ENCODE measurements at regions not wholly inside any gene's neighbourhood (a gene's known extent, or its start where the extent isn't known, plus 50 kb on each side); places are given as distances from the start of the nearest gene placed in this dataset.
"Not testable (repeated sequence)": the region's sequence is repeated elsewhere in the genome, so short reads cannot be mapped to it uniquely, and the experiment has no call there.

DNA sequence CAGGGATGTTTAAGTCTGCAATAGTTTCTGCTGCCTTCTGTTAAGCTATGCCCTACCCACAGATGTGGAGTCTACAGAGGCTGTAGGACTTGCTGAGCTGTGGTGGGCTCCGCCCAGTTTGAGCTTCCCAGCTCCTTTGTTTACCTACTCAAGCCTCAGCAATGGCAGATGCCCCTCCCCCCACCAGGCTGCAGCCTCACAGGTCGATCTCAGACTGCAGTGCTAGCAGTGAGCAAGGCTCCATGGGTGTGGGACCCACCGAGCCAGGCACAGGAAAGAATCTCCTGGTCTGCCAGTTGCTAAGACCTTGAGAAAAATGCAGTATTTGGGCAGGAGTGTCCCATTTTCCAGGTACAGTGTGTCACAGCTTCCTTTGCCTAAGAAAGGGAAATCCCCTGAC lies 435.2 kb upstream of the TOM1L1 start:
- H3K4me2 ChIP-seq (ENCODE audit: low read length, poor library complexity, severe bottlenecking); DNase-seq; H2BK120ac ChIP-seq (ENCODE audit: low read depth, low read length); H2AFZ ChIP-seq (ENCODE audit: low read depth, low read length); H3K9ac ChIP-seq (ENCODE audit: low read length); H3K36me3 ChIP-seq (ENCODE audit: control insufficient read depth in 1 of 2, insufficient read depth in 2 of 2, low read depth in 1 of 2, low read length in 2 of 2); H3K23ac ChIP-seq (ENCODE audit: low read length in 2 of 2); H4K8ac ChIP-seq (ENCODE audit: low read length); H2BK12ac ChIP-seq (ENCODE audit: low read length in 2 of 2); H3K79me1 ChIP-seq (replicated peaks; ENCODE audit: low read length, poor library complexity, severe bottlenecking); H2BK5ac ChIP-seq (ENCODE audit: low read depth, low read length, poor library complexity, severe bottlenecking); H2AK5ac ChIP-seq (ENCODE audit: low read length, severe bottlenecking); H3K4ac ChIP-seq (ENCODE audit: low read depth in 1 of 2, low read length in 2 of 2); H3K4me3 ChIP-seq (ENCODE audit: insufficient read depth in 1 of 2, low read depth in 1 of 2, low read length in 2 of 2); H4K91ac ChIP-seq (ENCODE audit: low read length); H2BK15ac ChIP-seq (ENCODE audit: low read depth, poor library complexity, severe bottlenecking); H3K4me1 ChIP-seq (ENCODE audit: control insufficient read depth, insufficient read depth, low read depth, low read length); H3K18ac ChIP-seq (ENCODE audit: low read depth in 1 of 2, low read length in 2 of 2); H3K14ac ChIP-seq (ENCODE audit: low read length in 2 of 2); H3K27ac ChIP-seq (ENCODE audit: low read length, poor library complexity, severe bottlenecking); H3K27me3 ChIP-seq (ENCODE audit: control insufficient read depth in 1 of 2, insufficient read depth in 1 of 2, low read length in 2 of 2): not testable (repeated sequence)
- H3K9me3 ChIP-seq (ENCODE audit: control insufficient read depth, low read length) = peaks cover 23% of the 10 kb centered on the region
- WGBS = 30% methylated on average over 3 of the region's 3 CpGs

DNA sequence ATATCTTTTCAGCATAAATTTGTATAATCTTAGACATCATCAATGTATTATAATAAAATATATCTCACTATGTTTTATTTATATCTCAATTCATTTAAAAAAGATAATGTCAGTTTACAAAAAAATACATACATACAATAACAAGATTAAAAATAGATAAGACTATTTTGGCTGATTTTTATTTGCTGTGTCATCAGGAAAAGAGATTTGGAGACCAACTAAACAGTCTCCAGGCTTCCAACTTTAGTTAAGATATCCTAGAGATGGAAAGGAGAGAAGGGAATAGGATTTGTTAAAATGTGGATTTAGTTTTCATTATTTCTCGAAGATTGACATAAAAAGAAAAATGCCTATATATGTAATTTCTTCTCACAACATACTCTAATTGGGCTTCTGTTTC lies 433.8 kb upstream of the TOM1L1 start:
- Histone ChIP-seq H2AFZ (ENCODE audit: low read depth, low read length) (no peak overlapping the region), H3K18ac (ENCODE audit: low read depth in 1 of 2, low read length in 2 of 2) (no peak overlapping the region), H3K14ac (ENCODE audit: low read length in 2 of 2) (no peak overlapping the region), H3K4me2 (ENCODE audit: low read length, poor library complexity, severe bottlenecking) (no peak overlapping the region), H2BK120ac (ENCODE audit: low read depth, low read length) (no peak overlapping the region), H2BK12ac (ENCODE audit: low read length in 2 of 2) (no peak overlapping the region), H3K9me3 (ENCODE audit: control insufficient read depth, low read length) (peaks cover 19% of the 10 kb centered on the region), H3K4ac (ENCODE audit: low read depth in 1 of 2, low read length in 2 of 2) (no peak overlapping the region), H3K4me3 (ENCODE audit: insufficient read depth in 1 of 2, low read depth in 1 of 2, low read length in 2 of 2) (no peak overlapping the region), H2AK5ac (ENCODE audit: low read length, severe bottlenecking) (no peak overlapping the region), H3K27ac (ENCODE audit: low read length, poor library complexity, severe bottlenecking) (no peak overlapping the region), H2BK5ac (ENCODE audit: low read depth, low read length, poor library complexity, severe bottlenecking) (no peak overlapping the region), H3K4me1 (ENCODE audit: control insufficient read depth, insufficient read depth, low read depth, low read length) (no peaks in the 10 kb centered on the region), H4K91ac (ENCODE audit: low read length) (no peak overlapping the region), H3K27me3 (ENCODE audit: control insufficient read depth in 1 of 2, insufficient read depth in 1 of 2, low read length in 2 of 2) (no peaks in the 10 kb centered on the region), H3K79me1 (replicated peaks; ENCODE audit: low read length, poor library complexity, severe bottlenecking) (no peaks in the 10 kb centered on the region), H4K8ac (ENCODE audit: low read length) (no peak overlapping the region), H3K9ac (ENCODE audit: low read length) (no peak overlapping the region), H3K23ac (ENCODE audit: low read length in 2 of 2) (no peak overlapping the region), H3K36me3 (ENCODE audit: control insufficient read depth in 1 of 2, insufficient read depth in 2 of 2, low read depth in 1 of 2, low read length in 2 of 2) (no peaks in the 10 kb centered on the region), H2BK15ac (ENCODE audit: low read depth, poor library complexity, severe bottlenecking) (no peak overlapping the region)
- DNase-seq = no peak
- WGBS = no CpG with 5 or more reads among the region's 1 CpG

GRCh38 chr17:54482843-54483242 lies 417.8 kb upstream of the TOM1L1 start:
- no peaks in the 10 kb centered on the region for H3K79me1 ChIP-seq (replicated peaks; ENCODE audit: low read length, poor library complexity, severe bottlenecking)
- H3K9ac ChIP-seq (ENCODE audit: low read length) = no peak overlapping the region
- H2AK5ac ChIP-seq (ENCODE audit: low read length, severe bottlenecking) = no peak overlapping the region
- no peak for DNase-seq
- no peaks in the 10 kb centered on the region for H3K27me3 ChIP-seq (ENCODE audit: control insufficient read depth in 1 of 2, insufficient read depth in 1 of 2, low read length in 2 of 2)
- H2BK15ac ChIP-seq (ENCODE audit: low read depth, poor library complexity, severe bottlenecking) = no peak overlapping the region
- peaks cover 15% of the 10 kb centered on the region for H3K9me3 ChIP-seq (ENCODE audit: control insufficient read depth, low read length)
- H3K27ac ChIP-seq (ENCODE audit: low read length, poor library complexity, severe bottlenecking) = no peak overlapping the region
- H2AFZ ChIP-seq (ENCODE audit: low read depth, low read length) = no peak overlapping the region
- 91% methylated on average over 5 of the region's 6 CpGs for WGBS
- no peak overlapping the region for H3K23ac ChIP-seq (ENCODE audit: low read length in 2 of 2)
- H4K8ac ChIP-seq (ENCODE audit: low read length) = no peak overlapping the region
- H3K4ac ChIP-seq (ENCODE audit: low read depth in 1 of 2, low read length in 2 of 2) = no peak overlapping the region
- no peak overlapping the region for H3K4me3 ChIP-seq (ENCODE audit: insufficient read depth in 1 of 2, low read depth in 1 of 2, low read length in 2 of 2)
- no peak overlapping the region for H3K14ac ChIP-seq (ENCODE audit: low read length in 2 of 2)
- H2BK120ac ChIP-seq (ENCODE audit: low read depth, low read length) = no peak overlapping the region
- H3K18ac ChIP-seq (ENCODE audit: low read depth in 1 of 2, low read length in 2 of 2) = no peak overlapping the region
- H2BK5ac ChIP-seq (ENCODE audit: low read depth, low read length, poor library complexity, severe bottlenecking) = no peak overlapping the region
- H3K4me1 ChIP-seq (ENCODE audit: control insufficient read depth, insufficient read depth, low read depth, low read length) = no peaks in the 10 kb centered on the region
- H3K4me2 ChIP-seq (ENCODE audit: low read length, poor library complexity, severe bottlenecking) = no peak overlapping the region
- no peak overlapping the region for H4K91ac ChIP-seq (ENCODE audit: low read length)
- no peaks in the 10 kb centered on the region for H3K36me3 ChIP-seq (ENCODE audit: control insufficient read depth in 1 of 2, insufficient read depth in 2 of 2, low read depth in 1 of 2, low read length in 2 of 2)
- no peak overlapping the region for H2BK12ac ChIP-seq (ENCODE audit: low read length in 2 of 2)

DNA sequence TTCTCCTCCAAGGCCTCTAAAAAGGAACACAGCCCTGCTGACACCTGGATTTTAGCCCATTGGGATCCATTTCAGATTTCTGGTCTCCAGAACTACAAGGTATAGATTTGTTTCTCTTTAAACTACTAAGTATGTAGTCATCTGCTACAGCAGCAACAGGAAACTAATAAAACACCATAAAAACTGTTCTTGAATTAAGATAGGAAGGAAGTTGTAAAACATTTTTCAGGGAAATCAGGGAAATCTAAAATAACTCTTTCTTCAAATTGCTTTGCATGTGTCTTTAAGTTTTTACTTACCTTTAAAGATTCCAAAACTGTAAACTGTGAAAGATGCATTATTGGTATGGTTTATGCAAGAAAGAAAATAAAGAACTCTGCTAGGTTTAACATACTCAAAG lies 407.0 kb upstream of the TOM1L1 start:
- Histone ChIP-seq H3K4me1 (ENCODE audit: control insufficient read depth, insufficient read depth, low read depth, low read length) (no peaks in the 10 kb centered on the region), H2AFZ (ENCODE audit: low read depth, low read length) (no peak overlapping the region), H4K8ac (ENCODE audit: low read length) (no peak overlapping the region), H3K9me3 (ENCODE audit: control insufficient read depth, low read length) (peaks cover 3% of the 10 kb centered on the region), H3K18ac (ENCODE audit: low read depth in 1 of 2, low read length in 2 of 2) (no peak overlapping the region), H3K4ac (ENCODE audit: low read depth in 1 of 2, low read length in 2 of 2) (no peak overlapping the region), H3K27ac (ENCODE audit: low read length, poor library complexity, severe bottlenecking) (no peak overlapping the region), H3K23ac (ENCODE audit: low read length in 2 of 2) (no peak overlapping the region), H3K36me3 (ENCODE audit: control insufficient read depth in 1 of 2, insufficient read depth in 2 of 2, low read depth in 1 of 2, low read length in 2 of 2) (no peaks in the 10 kb centered on the region), H3K9ac (ENCODE audit: low read length) (no peak overlapping the region), H3K79me1 (replicated peaks; ENCODE audit: low read length, poor library complexity, severe bottlenecking) (no peaks in the 10 kb centered on the region), H2BK12ac (ENCODE audit: low read length in 2 of 2) (no peak overlapping the region), H3K4me2 (ENCODE audit: low read length, poor library complexity, severe bottlenecking) (no peak overlapping the region), H2AK5ac (ENCODE audit: low read length, severe bottlenecking) (no peak overlapping the region), H4K91ac (ENCODE audit: low read length) (no peak overlapping the region), H3K27me3 (ENCODE audit: control insufficient read depth in 1 of 2, insufficient read depth in 1 of 2, low read length in 2 of 2) (no peaks in the 10 kb centered on the region), H2BK15ac (ENCODE audit: low read depth, poor library complexity, severe bottlenecking) (no peak overlapping the region), H3K4me3 (ENCODE audit: insufficient read depth in 1 of 2, low read depth in 1 of 2, low read length in 2 of 2) (no peak overlapping the region), H2BK120ac (ENCODE audit: low read depth, low read length) (no peak overlapping the region), H2BK5ac (ENCODE audit: low read depth, low read length, poor library complexity, severe bottlenecking) (no peak overlapping the region), H3K14ac (ENCODE audit: low read length in 2 of 2) (no peak overlapping the region)
- DNase-seq = no peak
